HG03135 (cell line): ENCODE measurements at regions not wholly inside any gene's neighbourhood (a gene's known extent, or its start where the extent isn't known, plus 50 kb on each side); places are given as distances from the start of the nearest gene placed in this dataset.

Source experiments
- ATAC-seq: cut with Tn5 transposase; IDR thresholded peaks from one replicate; pipeline ENCODE4 v1.9.1; 2021; ENCODE audit warnings: mild to moderate bottlenecking, moderate library complexity; ENCODE audit not compliant: unreplicated experiment

DNA sequence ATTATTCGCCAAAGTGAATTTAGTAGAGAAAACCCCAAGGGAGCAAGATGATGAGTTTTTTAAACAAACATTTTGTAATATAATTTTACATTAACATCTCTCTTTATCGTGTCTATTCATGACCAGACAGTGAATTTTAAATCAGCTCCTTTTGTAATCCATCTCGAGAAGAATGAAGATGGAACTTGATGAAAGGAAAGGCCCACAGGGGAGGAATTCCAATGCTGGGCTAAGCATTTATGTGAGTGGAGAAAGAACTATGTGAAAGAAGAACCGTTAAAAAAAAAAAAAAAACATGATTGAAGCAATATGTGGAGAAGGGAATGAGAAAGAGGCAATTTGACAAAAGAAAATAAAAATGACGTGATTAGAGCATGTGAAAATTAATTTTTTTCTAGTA, 170.6 kb downstream of the KCTD12 start:
- no peak for ATAC-seq

DNA sequence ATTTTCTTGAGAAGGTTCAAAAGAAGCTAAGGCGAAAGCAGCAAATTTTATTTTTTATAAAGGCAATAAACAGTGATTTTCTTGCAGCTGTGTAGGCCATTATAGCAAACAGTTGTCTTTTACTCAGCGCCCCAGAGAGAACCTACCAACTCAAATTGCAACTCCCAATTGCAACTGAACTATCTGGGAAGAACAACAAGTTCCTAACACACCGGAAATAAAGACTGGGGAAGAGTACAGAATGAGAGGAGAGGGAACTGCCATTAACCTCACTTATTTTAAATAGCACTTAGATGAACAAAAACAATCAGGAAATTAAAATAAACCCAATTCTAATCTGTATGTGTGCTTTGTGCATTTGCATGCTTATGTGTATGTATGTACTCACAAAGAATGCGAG, 171.1 kb downstream of the KCTD12 start:
- ATAC-seq, result no peak

DNA sequence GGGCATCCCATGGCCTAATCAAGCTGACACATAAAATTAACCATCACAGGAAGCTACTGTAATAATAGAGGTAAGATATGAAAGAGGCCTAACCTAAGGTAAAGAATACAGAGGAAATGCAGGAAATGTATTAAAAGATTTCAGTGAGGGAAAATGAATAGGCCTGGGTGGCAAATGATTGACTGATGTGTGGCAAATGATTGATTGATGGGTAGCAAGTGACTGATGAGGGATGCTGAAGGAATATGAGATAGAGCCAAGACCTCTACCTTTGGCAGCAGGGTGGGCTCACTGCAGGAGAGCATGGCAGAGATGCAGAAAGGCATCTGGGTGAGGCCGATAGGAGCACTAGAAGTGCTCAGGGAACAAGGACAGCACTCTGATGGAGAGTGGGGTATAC, 172.9 kb downstream of the KCTD12 start:
- ATAC-seq, result no peak

DNA sequence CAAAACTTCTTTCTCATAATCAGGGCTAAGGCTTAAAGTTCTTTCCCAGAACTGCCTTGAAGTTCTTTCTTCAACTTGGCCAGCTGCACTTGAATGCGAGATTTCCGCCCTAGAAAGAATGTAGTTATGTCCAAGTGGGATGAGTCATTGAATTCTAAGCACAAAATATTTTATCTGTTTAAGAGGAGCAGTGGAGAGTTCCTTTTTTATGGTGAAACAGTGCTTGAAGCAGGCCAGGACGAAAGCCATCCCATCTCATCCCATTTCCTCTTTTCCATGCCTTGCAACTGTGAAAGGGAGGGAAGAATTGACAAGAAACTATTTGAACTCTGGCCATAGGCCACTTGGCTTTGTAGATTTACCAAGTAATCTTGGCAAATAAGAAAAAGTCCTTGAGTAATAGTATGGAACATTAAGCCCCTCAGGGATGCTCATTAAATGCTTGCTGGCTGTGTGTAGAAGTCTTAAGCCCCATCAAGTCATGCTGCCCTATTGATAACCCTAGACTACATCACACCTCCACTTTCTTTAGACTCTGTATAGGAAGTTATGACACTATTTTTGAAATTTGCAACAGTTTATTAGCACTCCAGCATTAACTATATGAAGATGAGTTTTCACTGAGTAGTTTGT, 174.5 kb downstream of the KCTD12 start:
- ATAC-seq, result no peak

- no peak for ATAC-seq
Observed at GRCh38 chr13:76709851-76710250, 176.4 kb downstream of the KCTD12 start.

DNA sequence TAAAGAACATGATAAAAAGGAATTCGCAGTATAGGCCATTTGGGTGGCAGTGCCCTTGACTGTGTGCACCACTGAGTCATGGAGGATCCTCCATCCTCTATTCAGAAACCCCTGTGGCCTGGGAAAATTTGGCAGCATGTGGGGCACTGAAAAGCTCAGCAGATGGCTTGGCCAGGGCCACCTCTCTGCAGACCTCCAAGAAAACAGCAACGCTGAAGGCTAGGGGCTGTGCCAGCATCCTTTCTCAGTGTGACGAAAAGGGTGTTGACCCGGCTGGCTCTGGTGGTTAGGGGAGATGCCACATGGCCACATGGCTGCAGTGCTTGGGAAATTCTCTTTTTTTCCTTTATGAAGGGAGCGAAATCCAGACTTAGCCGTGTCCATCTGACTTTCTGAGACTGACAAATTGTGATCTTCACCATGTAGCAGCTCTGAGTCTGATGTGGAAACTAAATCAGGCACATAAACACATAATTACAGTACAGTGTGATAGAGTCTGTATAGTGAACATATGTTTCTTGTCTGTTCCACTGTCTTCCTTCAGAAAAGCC, 178.0 kb downstream of the KCTD12 start:
- no peak for ATAC-seq

GRCh38 chr13:76707360-76707759, 178.8 kb downstream of the KCTD12 start:
- ATAC-seq, result no peak

- ATAC-seq, result no peak
Observed at GRCh38 chr13:76703621-76704288, 182.4 kb downstream of the KCTD12 start.

GRCh38 chr13:76703216-76703615, 183.0 kb downstream of the KCTD12 start:
- no peak for ATAC-seq

- no peak for ATAC-seq
Observed at GRCh38 chr13:76697288-76697687, 188.9 kb downstream of the KCTD12 start.

GRCh38 chr13:76696370-76696769, 189.8 kb downstream of the KCTD12 start:
- no peak for ATAC-seq

DNA sequence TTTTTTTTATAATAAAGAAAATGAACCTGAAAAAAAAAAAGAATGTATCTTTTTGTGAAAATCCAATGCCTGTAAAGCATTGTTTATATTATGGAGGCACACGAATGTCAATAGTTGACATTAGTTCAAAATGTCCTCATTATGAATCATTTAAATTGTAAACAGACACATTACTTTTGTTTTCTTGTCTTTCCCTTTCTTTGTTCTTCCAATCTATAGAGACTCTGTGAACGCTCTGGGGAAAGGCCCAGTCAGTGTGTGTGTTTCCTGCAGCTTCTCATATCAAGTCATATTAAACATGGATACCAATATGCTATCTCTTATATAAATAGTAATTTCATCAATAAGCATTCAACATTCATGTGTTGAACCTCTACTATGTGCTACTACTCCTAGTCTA, 193.1 kb downstream of the KCTD12 start:
- no peak for ATAC-seq

GRCh38 chr13:76692346-76692745, 193.9 kb downstream of the KCTD12 start:
- no peak for ATAC-seq

DNA sequence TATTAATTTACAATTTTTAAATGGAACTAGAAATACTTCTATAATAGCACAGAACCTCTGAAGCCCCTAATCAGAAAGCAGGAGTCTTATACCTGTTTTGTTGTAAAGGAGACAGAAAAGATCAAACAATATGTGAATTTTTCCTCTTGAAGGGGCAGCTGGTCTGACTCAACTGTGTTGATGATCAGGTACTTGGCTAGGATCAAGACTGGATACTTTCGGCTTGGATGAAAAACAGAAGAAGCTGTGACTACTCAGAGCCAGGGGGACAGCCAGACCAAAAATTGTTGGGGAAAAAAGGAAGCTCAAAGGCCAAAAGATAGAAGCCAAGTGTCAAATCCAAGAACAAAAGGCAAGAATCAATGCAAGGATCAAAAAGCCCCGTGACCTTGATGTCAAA, 195.6 kb downstream of the KCTD12 start:
- no peak for ATAC-seq

DNA sequence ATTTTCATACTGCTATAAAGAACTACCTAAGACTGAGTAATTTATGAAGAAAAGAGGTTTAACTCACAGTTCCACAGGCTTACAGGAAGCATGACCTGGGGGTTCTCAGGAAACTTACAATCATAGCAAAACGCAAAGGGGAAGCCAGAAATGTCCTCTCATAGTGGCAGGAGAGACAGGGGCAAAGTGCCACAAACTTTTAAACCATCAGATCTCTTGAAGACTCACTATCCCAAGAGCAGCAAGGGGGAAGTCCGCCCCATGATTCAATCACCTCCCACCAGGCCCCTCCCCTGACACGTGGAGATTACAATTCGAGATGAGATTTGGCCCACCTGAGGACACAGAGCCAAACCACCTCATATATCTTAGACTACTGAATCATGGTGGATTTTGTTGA, 198.7 kb downstream of the KCTD12 start:
- no peak for ATAC-seq

GRCh38 chr13:76685938-76686337, 200.3 kb downstream of the KCTD12 start:
- no peak for ATAC-seq

DNA sequence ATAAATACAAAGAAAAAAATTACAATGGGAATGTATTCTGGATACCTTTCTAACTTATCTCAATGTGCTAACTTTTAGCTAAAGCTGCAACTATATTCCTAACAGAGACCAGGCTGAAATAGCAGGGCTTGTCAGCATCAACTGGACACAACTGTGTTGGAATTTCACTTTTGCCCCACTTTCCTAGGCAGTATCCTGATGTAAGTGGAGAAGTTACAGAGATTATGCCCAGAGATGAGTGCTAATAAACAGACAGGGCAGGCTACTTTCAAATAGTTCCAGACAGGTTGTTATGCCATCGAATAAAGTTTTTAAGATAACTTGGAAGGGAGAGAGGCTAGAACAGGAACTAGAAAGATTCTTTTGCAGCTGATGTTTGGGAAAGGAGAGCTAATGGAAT, 201.9 kb downstream of the KCTD12 start:
- ATAC-seq, result no peak

DNA sequence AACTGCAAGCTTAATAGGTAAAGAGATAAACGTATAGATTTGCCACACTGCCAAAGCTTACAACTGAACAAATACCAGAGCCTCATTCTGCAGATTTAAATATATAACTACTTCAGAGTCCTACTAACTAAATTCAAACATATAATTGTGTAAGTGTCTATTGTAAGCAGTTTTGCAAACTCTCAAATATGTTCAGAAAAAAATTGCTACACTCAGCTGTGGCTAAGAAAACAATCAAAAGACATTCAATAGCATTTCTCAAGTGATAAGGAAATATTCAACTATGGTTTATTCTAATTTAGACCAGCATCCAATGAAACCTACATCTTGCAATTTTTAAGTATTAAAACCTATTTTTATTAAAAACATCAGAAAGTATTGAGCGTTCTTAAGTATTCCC, 202.4 kb downstream of the KCTD12 start:
- no peak for ATAC-seq

GRCh38 chr13:76683168-76683567, 203.0 kb downstream of the KCTD12 start:
- ATAC-seq, result no peak

GRCh38 chr13:76680112-76680511, 206.1 kb downstream of the KCTD12 start:
- ATAC-seq, result no peak

DNA sequence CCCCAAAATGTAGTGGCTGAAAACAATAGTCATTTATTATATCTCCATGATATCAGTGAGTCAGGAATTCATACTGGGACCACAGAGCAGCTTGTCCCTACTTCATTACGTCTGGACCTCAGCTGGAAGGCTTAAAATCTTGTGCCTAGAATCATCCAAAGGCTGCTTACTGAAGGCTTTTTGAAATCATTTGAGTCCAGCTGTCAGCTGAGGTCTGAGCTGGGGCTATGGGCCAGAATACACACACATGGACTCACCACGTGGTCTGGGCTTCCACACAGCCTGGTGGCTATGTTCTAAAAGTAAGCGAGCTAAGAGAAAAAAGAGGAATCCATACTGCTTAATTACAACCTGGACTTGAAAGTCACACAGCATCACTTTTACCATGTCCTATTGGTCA, 209.2 kb downstream of the KCTD12 start:
- ATAC-seq, result no peak

DNA sequence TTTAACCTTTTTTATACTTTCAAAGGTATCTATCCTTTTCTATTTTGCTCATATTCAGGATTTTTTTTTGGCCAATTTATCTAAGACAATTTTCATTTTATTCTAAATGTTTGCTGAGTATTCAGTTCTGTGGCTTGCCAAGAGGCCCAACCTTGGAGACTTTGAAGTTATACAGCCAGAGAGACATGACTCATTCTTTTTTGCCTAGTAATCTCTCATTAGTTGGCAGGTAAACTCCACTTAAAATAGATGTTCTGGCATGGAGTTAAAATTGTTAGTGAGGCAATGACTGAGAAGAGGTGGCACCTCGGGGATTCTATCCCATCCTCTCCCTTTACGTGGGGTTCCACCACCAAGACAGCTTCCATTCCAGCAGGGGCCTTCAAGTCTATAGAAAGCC, 213.8 kb downstream of the KCTD12 start:
- ATAC-seq, result no peak

DNA sequence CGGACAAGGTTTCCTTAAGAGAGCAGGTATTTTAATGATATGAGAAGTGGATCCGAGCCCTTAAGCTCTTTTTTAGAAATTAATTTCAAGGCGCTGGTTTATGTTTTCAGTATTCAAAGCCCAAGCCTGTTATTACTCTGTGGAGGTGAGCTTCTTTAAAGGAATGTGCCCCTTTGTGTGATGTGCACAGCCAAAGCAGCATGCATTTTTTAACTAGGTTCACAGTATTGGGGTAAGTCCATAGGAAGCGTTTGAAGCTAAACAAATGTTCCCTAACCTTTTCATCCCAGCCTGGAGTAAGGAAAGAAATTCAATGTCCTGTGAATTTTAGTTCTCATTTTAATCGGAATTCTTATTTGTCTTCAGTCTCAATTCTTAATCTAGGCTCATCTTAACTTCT, 217.5 kb downstream of the KCTD12 start:
- no peak for ATAC-seq
